ENCODE measurements at regions not wholly inside any gene's neighbourhood (a gene's known extent, or its start where the extent isn't known, plus 50 kb on each side); places are given as distances from the start of the nearest gene placed in this dataset.
"Not testable (repeated sequence)": the region's sequence is repeated elsewhere in the genome, so short reads cannot be mapped to it uniquely, and the experiment has no call there.

GRCh38 chr9:31104249-31104648 is 1280.2 kb upstream of the ACO1 start:
- no peak for DNase-seq

GRCh38 chr9:31112491-31112890 is 1272.0 kb upstream of the ACO1 start:
- no peak for DNase-seq

- DNase-seq, result no peak
These were observed 1270.1 kb upstream of the ACO1 start for GRCh38 chr9:31114346-31114745.

- DNase-seq, result peak; percentile 14
These were observed 1264.5 kb upstream of the ACO1 start for GRCh38 chr9:31119890-31120454.

- no peak for DNase-seq
These were observed 1260.1 kb upstream of the ACO1 start for GRCh38 chr9:31124389-31124788.

GRCh38 chr9:31135567-31135966 is 1248.9 kb upstream of the ACO1 start:
- DNase-seq, result no peak

GRCh38 chr9:31136524-31136923 is 1247.9 kb upstream of the ACO1 start:
- no peak for DNase-seq

- no peak for DNase-seq
These were observed 1247.0 kb upstream of the ACO1 start for GRCh38 chr9:31137176-31138160.

GRCh38 chr9:31140316-31140715 is 1244.1 kb upstream of the ACO1 start:
- peak; percentile 17 for DNase-seq

GRCh38 chr9:31142456-31142855 is 1242.0 kb upstream of the ACO1 start:
- no peak for DNase-seq

- DNase-seq, result no peak
These were observed 1239.8 kb upstream of the ACO1 start for GRCh38 chr9:31144614-31145013.

GRCh38 chr9:31146485-31147166 is 1237.8 kb upstream of the ACO1 start:
- no peak for DNase-seq

GRCh38 chr9:31153250-31153840 is 1231.1 kb upstream of the ACO1 start:
- DNase-seq, result no peak

GRCh38 chr9:31166516-31166915 is 1217.9 kb upstream of the ACO1 start:
- DNase-seq, result no peak

GRCh38 chr9:31168161-31168560 is 1216.3 kb upstream of the ACO1 start:
- no peak for DNase-seq

- DNase-seq, result no peak
These were observed 1209.8 kb upstream of the ACO1 start for GRCh38 chr9:31174681-31175080.

- no peak for DNase-seq
These were observed 1200.6 kb upstream of the ACO1 start for GRCh38 chr9:31183866-31184265.

GRCh38 chr9:31185831-31186230 is 1198.6 kb upstream of the ACO1 start:
- no peak for DNase-seq

GRCh38 chr9:31188496-31188895 is 1195.9 kb upstream of the ACO1 start:
- DNase-seq, result no peak

GRCh38 chr9:31210978-31211570 is 1173.4 kb upstream of the ACO1 start:
- peak; percentile 19 for DNase-seq

- DNase-seq, result not testable (repeated sequence)
These were observed 1154.5 kb upstream of the ACO1 start for GRCh38 chr9:31229976-31230375.

GRCh38 chr9:31232485-31232884 is 1152.0 kb upstream of the ACO1 start:
- no peak for DNase-seq

- no peak for DNase-seq
These were observed 1148.1 kb upstream of the ACO1 start for GRCh38 chr9:31236344-31236743.
